ENCODE measurements at regions not wholly inside any gene's neighbourhood (a gene's known extent, or its start where the extent isn't known, plus 50 kb on each side); places are given as distances from the start of the nearest gene placed in this dataset.

GRCh38 chr4:4614925-4615678, 73.3 kb upstream of the STX18 start:
- TF ChIP-seq CTCF (IDR thresholded peaks at IDR 0.05) (no peak), POLR2A (IDR thresholded peaks at IDR 0.05) (no peak)
- 70% methylated on average over 8 of the region's 8 CpGs for WGBS, 2 donors
- Histone ChIP-seq H3K4me1 (no peaks in the 10 kb centered on the region), H3K9me3 (no peaks in the 10 kb centered on the region), H3K36me3 (no peaks in the 10 kb centered on the region), H3K4me3 (no peak overlapping the region), H3K27me3 (no peaks in the 10 kb centered on the region), H3K27ac (no peak overlapping the region)
- DNase-seq = no peak
- intact Hi-C loops (cut with DNase I) = no loop called here

GRCh38 chr4:4613641-4614286, 71.9 kb upstream of the STX18 start:
- TF ChIP-seq CTCF (IDR thresholded peaks at IDR 0.05) (no peak), POLR2A (IDR thresholded peaks at IDR 0.05) (no peak)
- Histone ChIP-seq H3K4me1 (no peaks in the 10 kb centered on the region), H3K9me3 (no peaks in the 10 kb centered on the region), H3K4me3 (no peak overlapping the region), H3K27ac (no peak overlapping the region), H3K36me3 (no peaks in the 10 kb centered on the region), H3K27me3 (no peaks in the 10 kb centered on the region)
- no peak for DNase-seq
- WGBS, 2 donors = 90 to 95% methylated on average over 8 of the region's 8 CpGs
- intact Hi-C loops (cut with DNase I) = no loop called here

- DNase-seq = no peak
- Histone ChIP-seq H3K36me3 (no peaks in the 10 kb centered on the region), H3K4me3 (no peak overlapping the region), H3K4me1 (no peaks in the 10 kb centered on the region), H3K27ac (no peak overlapping the region), H3K9me3 (no peaks in the 10 kb centered on the region), H3K27me3 (no peaks in the 10 kb centered on the region)
- TF ChIP-seq CTCF (IDR thresholded peaks at IDR 0.05) (no peak), POLR2A (IDR thresholded peaks at IDR 0.05) (no peak)
- WGBS, 2 donors = 60 to 71% methylated on average over 2 of the region's 2 CpGs
- intact Hi-C loops (cut with DNase I) = no loop called here
Measured at GRCh38 chr4:4613126-4613465, 71.2 kb upstream of the STX18 start.

DNA sequence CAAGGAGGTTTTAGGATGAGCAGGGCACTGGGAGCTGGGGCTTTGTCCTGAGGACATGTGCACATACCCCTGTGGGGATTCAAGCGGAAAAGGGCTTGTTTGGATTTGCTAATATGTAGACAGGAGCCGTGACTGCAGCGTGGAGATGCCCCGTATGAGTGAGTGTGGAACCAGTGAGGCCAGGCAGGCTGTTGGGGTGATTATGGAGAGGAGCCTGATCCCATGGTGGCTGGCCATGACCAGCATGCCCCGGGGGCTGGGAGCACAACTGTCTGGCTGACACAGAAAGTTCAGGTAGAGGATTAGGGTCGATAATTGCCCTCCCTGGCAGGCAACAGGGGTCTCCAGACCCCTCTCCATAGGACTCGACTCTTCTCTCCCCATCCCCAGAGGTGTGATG, 68.8 kb upstream of the STX18 start:
- WGBS, 2 donors = 84 to 87% methylated on average over 7 of the region's 7 CpGs
- TF ChIP-seq CTCF (IDR thresholded peaks at IDR 0.05) (no peak), POLR2A (IDR thresholded peaks at IDR 0.05) (no peak)
- no peaks in the 10 kb centered on the region for H3K36me3 ChIP-seq
- H3K27ac ChIP-seq = no peak overlapping the region
- DNase-seq = no peak
- no peak overlapping the region for H3K4me3 ChIP-seq
- no peaks in the 10 kb centered on the region for H3K9me3 ChIP-seq
- H3K27me3 ChIP-seq = no peaks in the 10 kb centered on the region
- intact Hi-C loops (cut with DNase I) = no loop called here
- no peaks in the 10 kb centered on the region for H3K4me1 ChIP-seq

DNA sequence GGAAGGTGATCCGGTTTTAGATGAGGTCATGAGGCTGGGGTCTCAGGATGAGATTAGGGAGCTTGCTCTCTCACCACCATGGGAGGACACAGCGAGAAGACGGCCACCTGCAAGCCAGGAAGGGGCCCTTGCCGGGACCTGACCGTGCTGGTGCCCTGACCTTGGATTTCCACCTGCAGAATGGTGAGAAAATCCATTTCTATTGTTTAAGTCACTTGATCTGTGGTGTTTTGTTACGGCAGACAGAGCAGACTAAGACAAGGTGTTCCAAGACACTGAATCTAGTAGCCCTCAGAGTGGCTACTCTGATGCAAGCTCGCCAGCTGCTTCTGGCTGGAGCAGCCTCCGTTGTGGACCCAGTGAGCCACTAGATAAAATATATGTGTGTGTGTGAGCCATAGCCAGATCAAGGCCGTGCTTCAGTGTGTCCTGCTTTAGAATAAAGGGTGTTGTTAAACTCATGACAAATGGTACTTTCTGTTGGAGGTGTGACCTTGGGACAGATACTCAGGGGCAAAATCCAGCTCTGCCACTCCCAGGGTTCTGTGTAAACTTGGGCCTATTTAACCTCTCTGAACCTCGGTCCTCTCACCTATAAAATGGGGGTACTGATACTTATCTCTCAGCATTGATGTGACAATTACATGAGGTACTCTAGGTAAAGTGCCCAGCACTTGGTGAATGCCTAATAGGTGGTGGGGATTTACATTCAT, 67.9 kb upstream of the STX18 start:
- H3K4me1 ChIP-seq = no peaks in the 10 kb centered on the region
- H3K9me3 ChIP-seq = no peaks in the 10 kb centered on the region
- intact Hi-C loops (cut with DNase I) = no loop called here
- 72 to 89% methylated on average over 7 of the region's 10 CpGs for WGBS, 2 donors
- H3K4me3 ChIP-seq = no peak overlapping the region
- no peak for DNase-seq
- H3K36me3 ChIP-seq = no peaks in the 10 kb centered on the region
- no peak overlapping the region for H3K27ac ChIP-seq
- TF ChIP-seq POLR2A (IDR thresholded peaks at IDR 0.05) (no peak), CTCF (IDR thresholded peaks at IDR 0.05) (no peak)
- no peaks in the 10 kb centered on the region for H3K27me3 ChIP-seq

Measured in esophagus squamous epithelium (tissue), 5 donors.